ENCODE measurements at regions not wholly inside any gene's neighbourhood (a gene's known extent, or its start where the extent isn't known, plus 50 kb on each side); places are given as distances from the start of the nearest gene placed in this dataset.

GRCh38 chr6:23319582-23319981 lies 750.2 kb downstream of the HDGFL1 start (continued):
- TF ChIP-seq HEYL (CRISPR knock-in tag; IDR thresholded peaks at IDR 0.05) = no peak
- no peak for TF ChIP-seq POLR2A (IDR thresholded peaks at IDR 0.05; ENCODE audit: low read length)
- TF ChIP-seq HMGXB4 (CRISPR knock-in tag; IDR thresholded peaks at IDR 0.05; ENCODE audit: borderline replicate concordance) = no peak
- TF ChIP-seq MAX (IDR thresholded peaks at IDR 0.05) = no peak
- no peak for TF ChIP-seq EHF (CRISPR knock-in tag; IDR thresholded peaks at IDR 0.05)
- TF ChIP-seq CHD2 (IDR thresholded peaks at IDR 0.05; ENCODE audit: low read length, partially characterized antibody) = no peak

GRCh38 chr6:23320471-23321015 lies 751.2 kb downstream of the HDGFL1 start:
- Histone ChIP-seq H3K9me3 (no peaks in the 10 kb centered on the region), H3K4me2 (no peak overlapping the region), H3K27ac (no peak overlapping the region), H3K4me3 (no peak overlapping the region), H3K4me1 (no peaks in the 10 kb centered on the region)
- WGBS (ENCODE audit: missing lambda C conversion rate) = 54% methylated on average over 2 of the region's 2 CpGs
- DNase-seq (ENCODE audit: low read depth in 1 of 2, low spot score in 1 of 2) = no peak
- no peak for FAIRE-seq
- ATAC-seq = no peak
- ChIA-PET CTCF (no interaction called here), POLR2A (no interaction called here)
- no peak for TF ChIP-seq FOSL2 (IDR thresholded peaks at IDR 0.05)
- no peak for TF ChIP-seq FOSL2 (CRISPR knock-in tag; IDR thresholded peaks at IDR 0.05)
- no peak for TF ChIP-seq TFCP2L1 (CRISPR knock-in tag; IDR thresholded peaks at IDR 0.05)
- no peak for TF ChIP-seq EP300 (IDR thresholded peaks at IDR 0.05)
- TF ChIP-seq RARB (CRISPR knock-in tag; IDR thresholded peaks at IDR 0.05) = no peak
- TF ChIP-seq RNF2 (IDR thresholded peaks at IDR 0.05; ENCODE audit: borderline replicate concordance, low read depth) = no peak
- no peak for TF ChIP-seq NPAS2 (CRISPR knock-in tag; IDR thresholded peaks at IDR 0.05; ENCODE audit: borderline replicate concordance)
- TF ChIP-seq CHD2 (IDR thresholded peaks at IDR 0.05; ENCODE audit: low read length, partially characterized antibody) = no peak
- no peak for TF ChIP-seq MAFK (IDR thresholded peaks at IDR 0.05; ENCODE audit: partially characterized antibody)
- TF ChIP-seq FOXS1 (CRISPR knock-in tag; IDR thresholded peaks at IDR 0.05) = no peak
- no peak for TF ChIP-seq HEYL (CRISPR knock-in tag; IDR thresholded peaks at IDR 0.05)
- TF ChIP-seq REST (IDR thresholded peaks at IDR 0.05) = no peak
- no peak for TF ChIP-seq ZNF302 (CRISPR knock-in tag; IDR thresholded peaks at IDR 0.05)
- no peak for TF ChIP-seq POLR2AphosphoS2 (conservative IDR thresholded peaks at IDR 0.05; ENCODE audit: low read length)
- no peak for TF ChIP-seq EHMT2 (IDR thresholded peaks at IDR 0.05; ENCODE audit: low read depth)
- no peak for TF ChIP-seq HMGXB4 (CRISPR knock-in tag; IDR thresholded peaks at IDR 0.05; ENCODE audit: borderline replicate concordance)
- no peak for TF ChIP-seq ZFP36 (IDR thresholded peaks at IDR 0.05; ENCODE audit: borderline replicate concordance, partially characterized antibody)
- no peak for TF ChIP-seq CHD4 (IDR thresholded peaks at IDR 0.05; ENCODE audit: borderline replicate concordance)

All from A549 (cell line).